SK-N-MC (cell line): ENCODE measurements at regions not wholly inside any gene's neighbourhood (a gene's known extent, or its start where the extent isn't known, plus 50 kb on each side); places are given as distances from the start of the nearest gene placed in this dataset.

Experiments used
- EZH2 ChIP-seq: fragments of 200-600 bp; sonication (generic); IDR thresholded peaks from one replicate; pipeline ENCODE4 v1.6.1; 2017; ENCODE audit warnings: antibody characterized with exemption
- POLR2AphosphoS5 ChIP-seq: IDR thresholded peaks from 2 replicates; pipeline ENCODE4 v1.6.1; 2012; ENCODE audit warnings: mild to moderate bottlenecking, low read depth, low read length, borderline replicate concordance

DNA sequence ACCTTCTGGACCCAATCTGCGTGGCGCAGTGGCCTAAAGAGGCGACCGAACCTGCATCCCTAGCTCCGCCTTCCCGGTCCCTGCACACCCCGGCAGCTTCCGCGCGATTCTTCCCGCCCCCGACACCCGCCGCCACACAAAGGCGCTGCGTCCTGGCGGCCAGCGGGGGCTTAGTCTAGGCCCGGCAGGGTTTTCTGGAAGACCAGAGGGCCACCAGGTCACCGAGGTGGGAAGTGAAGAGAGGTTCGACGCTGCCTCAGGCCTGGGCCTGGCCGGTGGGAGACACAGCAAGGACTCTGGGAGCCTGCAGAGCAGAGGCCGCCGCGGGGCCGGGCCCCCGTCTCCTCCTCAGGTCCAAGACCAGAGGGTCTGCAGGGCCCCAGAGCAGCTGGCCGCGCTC lies 154.9 kb downstream of the OR2B2 start:
- no peak for TF ChIP-seq POLR2AphosphoS5
- no peak for TF ChIP-seq EZH2
